H1 (cell line): ENCODE measurements at regions not wholly inside any gene's neighbourhood (a gene's known extent, or its start where the extent isn't known, plus 50 kb on each side); places are given as distances from the start of the nearest gene placed in this dataset.

ENCODE experiments used
- CTCF ChIA-PET: fragments of 300-600 bp; sonication (Branson Sonifier 250); formaldehyde crosslinking; loops from one replicate; lab custom pipeline; 2021; ENCODE audit not compliant: partially characterized antibody; lab: Charles Lee
- POLR2A ChIA-PET: fragments of 300-600 bp; sonication (Branson Sonifier 250); formaldehyde crosslinking; loops from one replicate; lab custom pipeline; 2021; ENCODE audit warnings: inconsistent platforms; ENCODE audit not compliant: partially characterized antibody; lab: Charles Lee
- DNase-seq, 2 experiments: peaks; one replicate each; pipeline versions ENCODE4 v3.0.0 to v3.0.0-alpha.2; 2010 to 2022; ENCODE audit warnings: low spot score in 2 of 2, low read depth in 1 of 2, mixed read lengths in 1 of 2
- FAIRE-seq: peaks from 2 replicates; lab custom pipeline; 2011; peaks lifted over from hg19 to GRCh38; lab: Jason Lieb, UNC
- H2AFZ ChIP-seq: 2 replicates; pipeline ENCODE4 v1.8.1; 2012; ENCODE audit warnings: low read length, inconsistent platforms
- H2AK5ac ChIP-seq: 2 replicates; pipeline ENCODE4 v1.6.1; 2013; ENCODE audit warnings: low read depth, low read length
- H2BK120ac ChIP-seq: replicated peaks from 2 replicates; pipeline ENCODE3; 2013; ENCODE audit warnings: low read depth, low read length, inconsistent platforms
- H2BK12ac ChIP-seq: 2 replicates; pipeline ENCODE4 v1.6.1; 2013; ENCODE audit warnings: low read depth, low read length
- H2BK15ac ChIP-seq: 2 replicates; pipeline ENCODE4 v1.6.1; 2013; ENCODE audit warnings: low read length
- H2BK20ac ChIP-seq: 2 replicates; pipeline ENCODE4 v1.6.1; 2013; ENCODE audit warnings: low read length
- H2BK5ac ChIP-seq: 2 replicates; pipeline ENCODE4 v1.6.1; 2013; ENCODE audit warnings: low read depth, low read length
- H3K14ac ChIP-seq: 2 replicates; pipeline ENCODE4 v1.6.1; 2013; ENCODE audit warnings: inconsistent platforms; ENCODE audit not compliant: insufficient read length
- H3K18ac ChIP-seq: 2 replicates; pipeline ENCODE4 v1.6.1; 2013; ENCODE audit warnings: low read length; ENCODE audit errors: extremely low read depth
- H3K23ac ChIP-seq: 2 replicates; pipeline ENCODE4 v1.6.1; 2013; ENCODE audit warnings: inconsistent platforms; ENCODE audit not compliant: insufficient read length
- H3K23me2 ChIP-seq: 2 replicates; pipeline ENCODE4 v1.6.1; 2013; ENCODE audit warnings: low read depth, low read length
- H3K27ac ChIP-seq: 2 replicates; pipeline ENCODE4 v1.6.1; 2011; ENCODE audit warnings: low read depth, low read length, inconsistent platforms
- H3K27me3 ChIP-seq, 4 experiments: replicated peaks in 1 of 4; 1 replicate in 1 of 4; 2 replicates in 3 of 4; pipeline versions ENCODE4 v1.6.1 to v1.8.1; 2011 to 2013; ENCODE audit warnings: low read length in 3 of 4, mild to moderate bottlenecking in 3 of 4, inconsistent platforms in 2 of 4, mixed read lengths in 2 of 4, moderate library complexity in 1 of 4; ENCODE audit not compliant: control insufficient read depth in 3 of 4, insufficient read depth in 3 of 4; ENCODE audit errors: extremely low read depth in 1 of 4
- H3K36me3 ChIP-seq, 4 experiments: 2 replicates each; pipeline versions ENCODE4 v1.6.1 to v1.8.1; 2011 to 2013; ENCODE audit warnings: mild to moderate bottlenecking in 4 of 4, low read length in 3 of 4, moderate library complexity in 2 of 4, control low read depth in 1 of 4, inconsistent platforms in 1 of 4; ENCODE audit not compliant: insufficient read depth in 4 of 4, control insufficient read depth in 2 of 4
- H3K4ac ChIP-seq: replicated peaks from 2 replicates; pipeline ENCODE3; 2013; ENCODE audit warnings: low read length, low read depth, mixed read lengths, inconsistent platforms; ENCODE audit not compliant: insufficient read length
- H3K4me1 ChIP-seq, 4 experiments: replicated peaks in 1 of 4; 1 replicate in 1 of 4; 2 replicates in 3 of 4; pipeline versions ENCODE4 v1.6.1 to v1.8.1; 2011 to 2013; ENCODE audit warnings: low read length in 3 of 4, inconsistent platforms in 2 of 4, mixed read lengths in 1 of 4; ENCODE audit not compliant: insufficient read depth in 4 of 4, control insufficient read depth in 3 of 4
- H3K4me2 ChIP-seq, 2 experiments: 2 replicates each; pipeline versions ENCODE4 v1.6.1 to v1.8.1; 2011 to 2013; ENCODE audit warnings: low read depth in 2 of 2, low read length in 2 of 2, control low read depth in 1 of 2, inconsistent platforms in 1 of 2, mild to moderate bottlenecking in 1 of 2; ENCODE audit not compliant: insufficient read depth in 1 of 2
- H3K4me3 ChIP-seq, 4 experiments: fragments of 200-600, 300-600 bp in 1 of 4; sonication (generic), shearing (Covaris generic), sonication (Bioruptor Twin) in 1 of 4; 2 replicates each; pipeline versions ENCODE4 v1.5.1 to v1.8.1; 2011 to 2016; ENCODE audit warnings: low read length in 4 of 4, low read depth in 3 of 4, control low read depth in 2 of 4, inconsistent platforms in 2 of 4, mild to moderate bottlenecking in 2 of 4, mixed read lengths in 1 of 4, moderate library complexity in 1 of 4; ENCODE audit not compliant: insufficient read depth in 2 of 4; ENCODE audit errors: extremely low read depth in 1 of 4
- H3K56ac ChIP-seq: replicated peaks from 2 replicates; pipeline ENCODE3; 2013; ENCODE audit warnings: low read depth, mild to moderate bottlenecking, mixed read lengths, low read length, inconsistent platforms; ENCODE audit not compliant: insufficient read length
- H3K79me1 ChIP-seq: 2 replicates; pipeline ENCODE4 v1.6.1; 2013; ENCODE audit warnings: low read depth, low read length, control low read depth
- H3K79me2 ChIP-seq, 2 experiments: 2 replicates each; pipeline versions ENCODE4 v1.6.1 to v1.8.1; 2012 to 2013; ENCODE audit warnings: low read length in 2 of 2, mild to moderate bottlenecking in 2 of 2, inconsistent platforms in 1 of 2; ENCODE audit not compliant: insufficient read depth in 2 of 2, control insufficient read depth in 1 of 2
- H3K9ac ChIP-seq, 4 experiments: replicated peaks in 1 of 4; 1 replicate in 1 of 4; 2 replicates in 3 of 4; pipeline versions ENCODE4 v1.6.1 to v1.8.1; 2011 to 2013; ENCODE audit warnings: low read depth in 3 of 4, low read length in 3 of 4, control low read depth in 2 of 4, mild to moderate bottlenecking in 2 of 4, moderate library complexity in 2 of 4, inconsistent platforms in 1 of 4; ENCODE audit errors: extremely low read depth in 1 of 4
- H3K9me3 ChIP-seq, 2 experiments: 2 replicates each; pipeline versions ENCODE4 v1.6.1 to v1.8.1; 2012 to 2013; ENCODE audit warnings: mild to moderate bottlenecking in 2 of 2, moderate library complexity in 2 of 2, control low read depth in 1 of 2, inconsistent platforms in 1 of 2, low read depth in 1 of 2, low read length in 1 of 2, mixed read lengths in 1 of 2; ENCODE audit not compliant: insufficient read depth in 2 of 2
- H4K20me1 ChIP-seq, 2 experiments: replicated peaks in 1 of 2; 2 replicates each; pipeline versions ENCODE3 to v1.8.1; 2011 to 2013; ENCODE audit warnings: inconsistent platforms in 2 of 2, low read length in 2 of 2, mild to moderate bottlenecking in 1 of 2; ENCODE audit not compliant: insufficient read depth in 2 of 2, control insufficient read depth in 1 of 2
- H4K5ac ChIP-seq: 2 replicates; pipeline ENCODE4 v1.6.1; 2013; ENCODE audit warnings: low read length, low read depth, mixed read lengths, inconsistent platforms; ENCODE audit not compliant: insufficient read length
- H4K8ac ChIP-seq: 2 replicates; pipeline ENCODE4 v1.8.0; 2013; ENCODE audit warnings: mild to moderate bottlenecking, moderate library complexity, low read length, inconsistent platforms; ENCODE audit not compliant: insufficient read depth; ENCODE audit errors: extremely low read depth
- H4K91ac ChIP-seq: replicated peaks from 2 replicates; pipeline ENCODE3; 2013; ENCODE audit warnings: low read length, mixed read lengths, inconsistent platforms; ENCODE audit not compliant: insufficient read length
- ATF3 ChIP-seq: IDR thresholded peaks from 2 replicates; pipeline ENCODE4 v1.6.1; 2011; ENCODE audit warnings: low read depth, mild to moderate bottlenecking, low read length; ENCODE audit not compliant: insufficient read depth
- BRCA1 ChIP-seq: IDR thresholded peaks from 2 replicates; pipeline ENCODE4 v1.6.1; 2012; ENCODE audit warnings: low read depth, low read length, improper control_type of control experiment
- CBX5 ChIP-seq: fragments of 300-800, 300-1000 bp; sonication (generic); IDR thresholded peaks from 2 replicates; pipeline ENCODE4 v1.7.1; 2016; ENCODE audit warnings: antibody characterized with exemption, low read length, low read depth
- CHD2 ChIP-seq: IDR thresholded peaks from 2 replicates; pipeline ENCODE4 v1.6.1; 2012; ENCODE audit warnings: low read length, improper control_type of control experiment
- HDAC2 ChIP-seq, 2 experiments: fragments of 300-600 bp in 1 of 2; sonication (generic) in 1 of 2; IDR thresholded peaks; 2 replicates each; pipeline ENCODE4 v1.6.1; 2011 to 2012; ENCODE audit warnings: low read depth in 2 of 2, low read length in 2 of 2, mild to moderate bottlenecking in 2 of 2, moderate library complexity in 2 of 2, borderline replicate concordance in 1 of 2, inconsistent platforms in 1 of 2
- RAD21 ChIP-seq, 2 experiments: IDR thresholded peaks in 1 of 2; conservative IDR thresholded peaks in 1 of 2; 2 replicates each; pipeline ENCODE4 v1.6.1; 2011; ENCODE audit warnings: low read depth in 2 of 2, low read length in 2 of 2, improper control_type of control experiment in 1 of 2, inconsistent platforms in 1 of 2, mild to moderate bottlenecking in 1 of 2, moderate library complexity in 1 of 2
- RBBP5 ChIP-seq: IDR thresholded peaks from 2 replicates; pipeline ENCODE4 v1.7.1; 2012; ENCODE audit warnings: low read depth, mild to moderate bottlenecking, inconsistent platforms, low read length, moderate library complexity, borderline replicate concordance
- SIN3A ChIP-seq, 2 experiments: IDR thresholded peaks in 1 of 2; conservative IDR thresholded peaks in 1 of 2; 2 replicates each; pipeline ENCODE4 v1.6.1; 2011 to 2012; ENCODE audit warnings: low read length in 2 of 2, improper control_type of control experiment in 1 of 2, low read depth in 1 of 2, mild to moderate bottlenecking in 1 of 2
- TCF12 ChIP-seq: IDR thresholded peaks from 2 replicates; pipeline ENCODE4 v1.6.1; 2011; ENCODE audit warnings: low read depth, mild to moderate bottlenecking, low read length
- TEAD4 ChIP-seq: IDR thresholded peaks from 2 replicates; pipeline ENCODE4 v1.6.1; 2012; ENCODE audit warnings: low read depth, low read length, inconsistent platforms, mixed read lengths
- YY1 ChIP-seq: IDR thresholded peaks from 2 replicates; pipeline ENCODE4 v1.6.1; 2011; ENCODE audit warnings: low read depth, mild to moderate bottlenecking, low read length
- ZNF274 ChIP-seq: IDR thresholded peaks from 2 replicates; pipeline ENCODE4 v1.7.0; 2012; ENCODE audit warnings: low read length, borderline replicate concordance; ENCODE audit errors: extremely low read depth
- WGBS, 2 experiments: shearing (Covaris generic) in 1 of 2; methylation state at CpG; one replicate each; pipeline versions ENCODE4 v1.1.6 to v1.1.7; 2013 to 2015; ENCODE audit warnings: low lambda C conversion rate in 2 of 2, mixed read lengths in 2 of 2, inconsistent platforms in 1 of 2, low coverage in 1 of 2, missing lambda C conversion rate in 1 of 2; ENCODE audit not compliant: insufficient replicate concordance in 2 of 2, insufficient coverage in 1 of 2, insufficient read length in 1 of 2; ENCODE audit errors: extremely low coverage in 1 of 2, missing lambda C conversion rate in 1 of 2; 5-methylcytosine and 5-hydroxymethylcytosine counted together
- TF ChIP-seq, protein P1 (sequence below): IDR thresholded peaks from 2 replicates; pipeline ENCODE4 v1.6.1; 2012; ENCODE audit warnings: inconsistent platforms

- Histone ChIP-seq H3K56ac (no peak overlapping the region), H3K14ac (no peak overlapping the region), H2AFZ (no peak overlapping the region), H2AK5ac (no peak overlapping the region), H3K79me1 (no peaks in the 10 kb centered on the region), H3K18ac (no peak overlapping the region), H3K4me3 (no peak overlapping the region), H4K8ac (no peak overlapping the region), H3K23ac (no peak overlapping the region), H3K4me2 (no peak overlapping the region), H3K79me2 (no peaks in the 10 kb centered on the region), H2BK120ac (no peak overlapping the region), H3K4me1 (no peaks in the 10 kb centered on the region; a peak in 1 of 7 replicates), H3K4ac (no peak overlapping the region), H4K20me1 (no peaks in the 10 kb centered on the region), H2BK15ac (no peak overlapping the region), H2BK20ac (no peak overlapping the region), H3K36me3 (no peaks in the 10 kb centered on the region), H2BK5ac (no peak overlapping the region), H3K27ac (no peak overlapping the region), H4K91ac (no peak overlapping the region), H3K9ac (no peak overlapping the region), H2BK12ac (no peak overlapping the region), H3K27me3 (peaks cover 0 to 4% (median under 1%) of the 10 kb centered on the region in 4 experiments; a peak in 2 of 7 replicates), H4K5ac (no peak overlapping the region), H3K9me3 (no peaks in the 10 kb centered on the region), H3K23me2 (no peaks in the 10 kb centered on the region; the same call in 1 of the 2 replicates)
- POLR2A ChIA-PET = no interaction called here
- 79% methylated on average over 10 of the region's 10 CpGs; no CpG with 5 or more reads in 1 of the 2 experiments for WGBS, 2 experiments
- FAIRE-seq = no peak
- CTCF ChIA-PET = no interaction called here
- DNase-seq = no peak
- TF ChIP-seq SIN3A (conservative IDR thresholded peaks at IDR 0.05 in 1 of 2, IDR thresholded peaks at IDR 0.05 in 1 of 2; ENCODE audit: low read depth in 1 of 2, low read length in 2 of 2) = no peak
- TF ChIP-seq RBBP5 = no peak
- TF ChIP-seq ATF3 = no peak
- TF ChIP-seq, protein P1, sequence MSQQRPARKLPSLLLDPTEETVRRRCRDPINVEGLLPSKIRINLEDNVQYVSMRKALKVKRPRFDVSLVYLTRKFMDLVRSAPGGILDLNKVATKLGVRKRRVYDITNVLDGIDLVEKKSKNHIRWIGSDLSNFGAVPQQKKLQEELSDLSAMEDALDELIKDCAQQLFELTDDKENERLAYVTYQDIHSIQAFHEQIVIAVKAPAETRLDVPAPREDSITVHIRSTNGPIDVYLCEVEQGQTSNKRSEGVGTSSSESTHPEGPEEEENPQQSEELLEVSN = no peak
- TF ChIP-seq BRCA1 = no peak
- no peak for TF ChIP-seq HDAC2 (IDR thresholded peaks at IDR 0.05; ENCODE audit: borderline replicate concordance in 1 of 2, low read depth in 2 of 2, low read length in 2 of 2)
- TF ChIP-seq CHD2 = no peak
- TF ChIP-seq RAD21 (IDR thresholded peaks at IDR 0.05 in 1 of 2, conservative IDR thresholded peaks at IDR 0.05 in 1 of 2; ENCODE audit: low read depth in 2 of 2, low read length in 2 of 2) = no peak
- TF ChIP-seq YY1 = no peak
- no peak for TF ChIP-seq CBX5
- no peak for TF ChIP-seq TEAD4
- no peak for TF ChIP-seq TCF12
- no peak for TF ChIP-seq ZNF274
Observed at GRCh38 chr11:116544721-116545120, 228.1 kb downstream of the BUD13 start.
